Nephron progenitor cell (in vitro differentiated cells): ENCODE measurements at regions not wholly inside any gene's neighbourhood (a gene's known extent, or its start where the extent isn't known, plus 50 kb on each side); places are given as distances from the start of the nearest gene placed in this dataset.

ENCODE experiments used
- DNase-seq: peaks from one replicate; pipeline ENCODE4 v3.0.0; 2021
- H3K27ac Mint-ChIP-seq: 2 replicates; pipeline ENCODE4 v1.8.0; 2021; ENCODE audit warnings: mild to moderate bottlenecking, moderate library complexity, mixed read lengths
- H3K27me3 Mint-ChIP-seq: 2 replicates; pipeline ENCODE4 v1.8.0; 2021; ENCODE audit warnings: mild to moderate bottlenecking, low read depth, mixed read lengths; ENCODE audit not compliant: poor library complexity
- H3K36me3 Mint-ChIP-seq: 2 replicates; pipeline ENCODE4 v1.8.0; 2021; ENCODE audit warnings: low read depth, mixed read lengths
- H3K4me1 Mint-ChIP-seq: 2 replicates; pipeline ENCODE4 v1.8.0; 2021; ENCODE audit warnings: mixed read lengths
- H3K4me3 Mint-ChIP-seq: 2 replicates; pipeline ENCODE4 v1.8.0; 2021; ENCODE audit warnings: mild to moderate bottlenecking, moderate library complexity, mixed read lengths
- H3K9me3 Mint-ChIP-seq: 2 replicates; pipeline ENCODE4 v1.8.0; 2021; ENCODE audit warnings: mild to moderate bottlenecking, moderate library complexity, mixed read lengths
- CTCF ChIP-seq: fragments of 200-600 bp; sonication (generic); IDR thresholded peaks from 2 replicates; pipeline ENCODE4 v1.5.0; 2021; ENCODE audit warnings: antibody characterized with exemption

DNA sequence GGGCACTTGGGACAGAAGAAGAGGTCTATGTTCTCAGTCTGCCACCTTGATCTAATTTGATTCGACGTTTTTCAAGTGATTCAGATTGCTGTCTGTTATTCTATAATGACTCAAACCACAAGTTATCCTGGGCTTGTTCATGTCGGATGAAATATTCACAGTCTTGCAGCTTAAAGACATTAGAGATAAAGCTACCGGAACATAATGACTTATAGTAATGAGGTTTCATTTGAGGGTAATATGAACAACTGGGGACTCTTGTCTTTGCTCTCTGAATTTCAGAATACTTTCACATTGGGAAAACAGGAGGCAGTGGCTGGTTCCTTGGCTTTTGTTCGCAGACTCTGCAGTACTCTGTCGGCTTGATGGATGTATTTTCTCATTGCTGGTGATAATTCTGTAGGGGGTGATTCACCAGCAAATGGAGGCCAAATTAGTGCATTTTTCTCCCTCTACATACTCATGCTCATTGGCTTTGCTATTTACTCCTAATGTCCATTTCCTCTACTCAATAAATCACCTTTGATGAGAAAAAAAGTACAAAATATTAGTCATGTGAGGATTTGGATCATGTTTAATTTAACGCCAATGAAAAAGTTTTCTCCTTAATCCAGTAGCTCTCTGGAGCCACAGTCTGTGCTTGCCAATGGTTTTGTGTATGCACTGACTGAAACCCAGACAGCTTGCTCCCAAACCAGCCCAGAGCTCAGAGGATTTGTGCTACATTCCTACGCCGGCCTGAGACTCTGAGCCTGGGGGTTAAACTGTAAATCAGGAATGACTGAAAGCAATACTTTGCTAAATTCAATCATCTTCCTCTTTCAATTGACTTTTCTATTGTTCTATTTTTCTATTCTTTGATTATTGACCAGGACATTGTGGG lies 154.7 kb upstream of the ANKH start:
- H3K27ac Mint-ChIP-seq: no peak overlapping the region
- no peak for DNase-seq

DNA sequence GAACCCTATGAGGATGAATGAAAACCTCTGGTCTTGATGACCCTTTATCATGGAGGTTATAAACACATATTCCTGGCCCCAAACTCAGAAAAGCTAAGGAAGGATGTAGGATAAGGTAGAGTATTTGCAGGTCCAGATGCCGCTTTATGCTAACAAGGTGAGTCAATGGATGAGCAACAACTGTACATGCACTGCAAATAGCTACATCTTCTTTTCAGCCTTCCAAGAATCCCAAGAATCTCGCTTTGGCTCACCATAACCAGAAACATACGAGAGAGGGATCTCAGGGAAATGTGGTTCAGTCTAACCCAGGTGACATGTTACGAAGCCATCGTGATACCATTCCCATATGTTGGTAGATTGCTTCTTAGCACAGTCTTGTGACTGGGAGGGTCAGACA lies 152.3 kb upstream of the ANKH start:
- H3K36me3 Mint-ChIP-seq: no peaks in the 10 kb centered on the region

More for the DNA sequence above, 154.7 kb upstream of the ANKH start:
- peaks cover 7% of the 10 kb centered on the region for H3K4me1 Mint-ChIP-seq
- TF ChIP-seq CTCF: no peak
- H3K36me3 Mint-ChIP-seq: no peaks in the 10 kb centered on the region
- H3K9me3 Mint-ChIP-seq: no peaks in the 10 kb centered on the region
- peaks cover 11% of the 10 kb centered on the region for H3K27me3 Mint-ChIP-seq
- no peak overlapping the region for H3K4me3 Mint-ChIP-seq

GRCh38 chr5:15023266-15023665 lies 151.7 kb upstream of the ANKH start:
- no peak overlapping the region for H3K4me3 Mint-ChIP-seq
- DNase-seq: no peak
- H3K27me3 Mint-ChIP-seq: peaks cover 8% of the 10 kb centered on the region
- no peak overlapping the region for H3K27ac Mint-ChIP-seq
- H3K9me3 Mint-ChIP-seq: peaks cover 8% of the 10 kb centered on the region
- peaks cover 13% of the 10 kb centered on the region for H3K4me1 Mint-ChIP-seq
- no peak for TF ChIP-seq CTCF
- H3K36me3 Mint-ChIP-seq: no peaks in the 10 kb centered on the region

More for the DNA sequence above, 152.3 kb upstream of the ANKH start:
- Mint-ChIP-seq H3K27ac (no peak overlapping the region), H3K4me3 (no peak overlapping the region), H3K4me1 (peaks cover 13% of the 10 kb centered on the region), H3K27me3 (peaks cover 8% of the 10 kb centered on the region), H3K9me3 (peaks cover 4% of the 10 kb centered on the region)
- DNase-seq: no peak
- TF ChIP-seq CTCF: no peak

DNA sequence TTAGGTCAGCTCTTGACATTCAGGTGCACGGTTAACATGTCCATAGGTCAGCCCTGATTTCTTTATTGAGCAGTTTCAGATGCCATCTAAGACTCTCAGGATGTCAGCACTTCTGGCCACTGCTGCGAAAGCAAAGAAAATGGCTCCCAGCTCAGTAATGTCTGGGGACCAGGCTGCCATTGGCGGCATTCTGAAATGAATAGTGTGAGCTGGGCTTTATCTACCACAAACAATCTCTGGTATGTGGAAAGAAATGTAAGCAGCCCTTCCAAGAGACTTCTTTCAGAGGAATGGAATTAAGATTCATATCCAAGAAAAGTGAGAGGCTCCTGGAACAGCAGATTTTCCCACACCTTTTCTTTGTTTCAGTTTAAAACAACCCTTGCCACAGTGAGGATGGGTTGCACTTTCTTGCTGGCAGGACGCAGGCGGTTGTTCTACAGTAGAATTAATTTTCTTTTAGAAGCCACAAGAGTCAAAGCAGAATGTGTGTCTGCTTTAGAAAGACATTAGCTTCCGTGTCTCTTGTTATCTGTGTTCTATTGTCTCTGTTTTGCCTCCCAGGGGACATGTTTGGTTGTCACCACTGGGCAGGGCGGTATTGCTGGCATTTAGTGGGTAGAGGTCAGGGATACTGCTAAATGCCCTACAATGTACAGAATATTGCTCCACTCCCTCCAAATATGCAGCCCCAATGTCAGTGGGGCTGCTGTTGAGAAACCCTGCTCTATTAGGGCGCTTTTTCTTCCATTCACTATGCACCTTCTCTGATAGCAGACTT lies 149.9 kb upstream of the ANKH start:
- peaks cover 8% of the 10 kb centered on the region for H3K4me1 Mint-ChIP-seq
- no peak overlapping the region for H3K27ac Mint-ChIP-seq
- no peak for TF ChIP-seq CTCF
- DNase-seq: no peak
- no peaks in the 10 kb centered on the region for H3K36me3 Mint-ChIP-seq
- H3K27me3 Mint-ChIP-seq: peaks cover 3% of the 10 kb centered on the region
- H3K9me3 Mint-ChIP-seq: peaks cover 17% of the 10 kb centered on the region
- no peak overlapping the region for H3K4me3 Mint-ChIP-seq

GRCh38 chr5:15020736-15021135 lies 149.2 kb upstream of the ANKH start:
- Mint-ChIP-seq H3K27me3 (peaks cover 3% of the 10 kb centered on the region), H3K27ac (peak overlapping the region; percentile 44), H3K9me3 (peaks cover 17% of the 10 kb centered on the region), H3K4me3 (no peak overlapping the region), H3K4me1 (peaks cover 6% of the 10 kb centered on the region), H3K36me3 (no peaks in the 10 kb centered on the region)
- no peak for DNase-seq
- no peak for TF ChIP-seq CTCF
